ENCODE measurements at regions not wholly inside any gene's neighbourhood (a gene's known extent, or its start where the extent isn't known, plus 50 kb on each side); places are given as distances from the start of the nearest gene placed in this dataset.

- no peak for DNase-seq
Observed at GRCh38 chr13:89920461-89920860, 1427.0 kb upstream of the MIR17HG start.

DNA sequence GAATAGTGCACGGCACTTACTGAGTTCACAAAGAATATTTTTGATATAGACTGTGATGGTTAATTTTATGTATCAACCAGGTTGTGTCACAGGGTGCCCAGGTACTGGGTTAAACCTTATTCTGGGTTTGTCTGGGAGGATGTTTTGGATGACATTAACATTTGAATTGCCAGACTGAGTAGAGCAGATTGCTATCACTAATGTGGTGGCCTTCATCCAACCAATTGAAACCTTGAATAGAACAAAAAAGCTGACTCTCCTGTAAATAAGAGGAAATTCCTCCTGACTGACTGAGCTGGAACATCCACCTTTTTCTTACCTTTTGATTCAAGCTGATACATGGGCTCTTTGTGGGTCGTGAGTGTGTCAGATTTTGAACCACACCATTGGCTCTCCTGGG lies 1424.4 kb upstream of the MIR17HG start:
- no peak for DNase-seq

DNA sequence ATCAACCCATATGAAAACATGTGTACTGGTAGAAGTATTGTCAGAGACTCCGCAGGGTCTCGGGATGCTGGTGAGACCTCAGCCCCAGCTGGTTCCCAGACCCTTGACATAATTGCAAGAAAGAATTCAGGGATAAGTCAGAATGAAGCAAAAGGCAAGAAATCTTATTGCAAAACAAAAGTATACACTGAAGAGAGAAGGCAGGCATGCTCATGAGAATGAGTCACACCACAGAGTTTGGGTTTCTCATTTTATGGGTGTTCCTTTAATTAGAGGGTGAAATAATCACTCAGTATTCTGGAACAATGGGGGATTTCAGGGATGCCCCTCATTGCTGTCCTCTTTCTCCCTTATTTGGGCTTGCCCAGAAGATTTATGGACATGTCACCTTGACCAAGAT lies 1423.8 kb upstream of the MIR17HG start:
- DNase-seq = no peak

- DNase-seq = peak; percentile 31
Observed at GRCh38 chr13:89925107-89925506, 1422.4 kb upstream of the MIR17HG start.

- DNase-seq = no peak
Observed at GRCh38 chr13:89930861-89931260, 1416.6 kb upstream of the MIR17HG start.

DNA sequence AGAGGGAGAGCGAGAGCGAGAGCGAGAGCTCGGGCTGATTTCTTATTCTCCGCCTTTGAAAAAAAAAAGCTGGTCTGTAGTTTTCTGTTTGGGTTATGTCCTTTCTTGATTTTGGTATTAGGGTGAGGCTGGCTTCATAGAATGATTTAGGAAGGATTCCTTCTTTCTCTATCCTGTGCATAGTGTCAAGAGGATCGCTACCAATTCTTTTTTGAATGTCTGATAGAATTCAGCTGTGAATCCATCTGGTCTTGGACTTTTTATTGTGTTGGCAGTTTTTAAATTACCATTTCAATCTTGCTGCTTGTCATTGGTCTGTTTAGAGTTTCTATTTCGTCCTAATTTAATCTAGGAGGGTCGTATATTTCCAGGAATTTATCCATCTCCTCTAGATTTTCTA lies 1414.6 kb upstream of the MIR17HG start:
- no peak for DNase-seq

DNA sequence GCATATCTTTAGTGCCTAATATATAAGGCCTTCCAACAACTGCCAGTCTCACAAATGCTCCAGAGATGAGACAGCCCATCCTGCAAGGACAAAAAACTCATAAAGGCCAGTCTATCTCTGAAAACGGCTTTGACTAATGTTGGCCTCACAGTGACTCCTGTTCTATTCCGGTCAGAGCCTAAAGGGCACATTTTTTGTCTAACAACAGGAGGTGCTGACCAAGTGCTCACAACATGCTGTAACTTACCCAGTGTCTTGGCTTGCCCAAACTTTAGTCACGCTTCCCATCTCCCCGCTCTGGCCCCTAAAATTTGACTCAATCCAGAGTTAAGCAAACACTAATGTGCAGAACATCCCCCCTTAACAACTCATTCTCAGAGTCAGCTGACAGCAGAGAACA lies 1411.2 kb upstream of the MIR17HG start:
- DNase-seq = no peak

- DNase-seq = no peak
Observed at GRCh38 chr13:89937420-89937819, 1410.1 kb upstream of the MIR17HG start.

DNA sequence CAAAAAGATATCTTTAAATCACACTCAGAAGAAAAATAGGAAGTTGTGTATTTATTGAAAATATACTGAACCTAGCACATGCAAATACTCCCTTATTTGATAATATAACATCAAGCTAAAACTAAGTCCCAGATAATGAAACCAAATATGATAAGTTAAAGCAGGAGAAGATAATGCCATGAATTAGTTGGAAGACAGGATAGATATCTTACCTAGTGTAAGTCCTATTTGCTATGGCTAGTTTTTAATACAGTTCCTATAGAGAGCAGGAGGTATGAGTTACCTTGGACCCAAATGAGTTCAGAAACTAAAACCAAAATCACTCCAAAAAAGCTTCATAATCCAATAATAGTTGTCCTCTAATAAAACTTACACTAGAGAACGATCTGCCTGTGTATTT lies 1407.1 kb upstream of the MIR17HG start:
- no peak for DNase-seq

- no peak for DNase-seq
Observed at GRCh38 chr13:89943139-89943538, 1404.3 kb upstream of the MIR17HG start.

DNA sequence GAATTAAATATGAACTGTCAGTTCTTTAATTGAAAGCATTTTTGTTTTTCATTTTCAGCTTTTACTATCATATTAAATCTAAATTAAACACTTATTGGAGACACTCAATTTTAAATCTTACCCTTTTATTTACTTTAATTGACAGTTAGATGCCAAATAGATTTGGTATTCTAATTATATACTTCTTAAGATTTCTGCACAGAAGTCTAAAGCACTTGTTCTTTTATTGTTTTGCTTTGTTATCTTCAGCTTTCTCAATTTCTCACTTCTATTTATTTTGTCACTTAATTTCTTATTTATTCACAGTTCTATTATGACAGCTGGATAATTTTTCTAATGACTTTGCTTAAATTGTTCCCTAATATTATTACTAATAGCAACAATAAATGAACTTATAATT lies 1397.3 kb upstream of the MIR17HG start:
- DNase-seq = no peak

GRCh38 chr13:89951341-89951740 lies 1396.1 kb upstream of the MIR17HG start:
- no peak for DNase-seq

GRCh38 chr13:89953581-89953980 lies 1393.9 kb upstream of the MIR17HG start:
- DNase-seq = no peak

GRCh38 chr13:89955773-89956172 lies 1391.7 kb upstream of the MIR17HG start:
- DNase-seq = no peak

DNA sequence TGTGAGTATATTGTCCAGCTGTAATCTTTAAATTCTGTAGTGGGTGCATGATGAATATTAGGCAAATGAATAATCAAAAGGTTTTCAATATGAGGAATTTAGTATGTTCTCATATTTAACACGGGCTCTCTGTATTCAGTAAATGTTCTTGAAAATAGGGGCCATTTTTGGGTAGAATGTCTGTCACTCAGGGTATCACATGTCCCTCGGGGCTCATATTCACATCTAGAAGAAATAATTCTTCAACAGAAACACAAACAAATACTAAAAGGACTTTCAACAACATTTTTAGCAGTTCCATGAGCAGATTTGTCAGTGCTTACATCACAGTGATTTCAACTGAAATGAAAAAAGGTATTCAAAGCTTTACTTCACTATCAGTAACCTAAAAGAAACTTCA lies 1388.4 kb upstream of the MIR17HG start:
- DNase-seq = no peak

DNA sequence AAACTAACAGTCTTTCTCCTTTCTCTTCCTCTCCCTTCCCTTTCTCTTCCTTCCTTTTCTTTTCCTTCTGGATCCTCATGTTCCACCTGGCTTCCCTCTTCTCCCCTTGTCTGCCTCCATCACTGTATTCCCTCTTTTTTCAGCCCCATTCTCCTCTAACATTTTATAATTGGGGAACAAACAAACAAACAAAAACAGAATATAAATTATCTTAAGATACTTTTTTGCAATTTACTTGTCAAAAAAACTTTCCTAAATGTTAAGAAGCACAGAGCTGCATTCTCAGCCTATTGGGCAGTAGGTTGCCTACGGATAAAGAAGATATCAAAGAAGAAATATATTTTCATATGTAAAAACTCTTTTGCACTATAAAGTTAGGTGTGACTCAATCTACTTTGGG lies 1382.2 kb upstream of the MIR17HG start:
- no peak for DNase-seq

GRCh38 chr13:89966524-89966923 lies 1381.0 kb upstream of the MIR17HG start:
- DNase-seq = no peak

GRCh38 chr13:89967701-89968100 lies 1379.8 kb upstream of the MIR17HG start:
- no peak for DNase-seq

DNA sequence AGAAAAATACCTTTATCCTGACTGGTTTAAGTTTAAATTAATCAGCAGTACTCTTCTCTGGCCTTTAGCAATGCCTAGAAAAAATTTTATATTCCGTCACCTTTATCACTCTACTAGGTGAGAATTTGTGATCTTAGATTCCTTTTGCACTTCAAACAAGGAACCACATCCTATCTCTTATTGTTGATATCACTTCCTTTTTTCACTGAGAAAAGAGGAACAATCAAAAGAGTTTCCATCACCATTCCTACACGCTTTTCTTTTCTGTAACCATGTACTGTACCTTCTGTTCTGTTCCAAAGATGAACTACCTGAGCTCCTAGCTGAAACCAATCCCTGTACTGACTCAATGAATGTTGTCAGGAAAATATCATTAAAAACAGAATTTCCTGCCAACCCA lies 1379.0 kb upstream of the MIR17HG start:
- no peak for DNase-seq

DNA sequence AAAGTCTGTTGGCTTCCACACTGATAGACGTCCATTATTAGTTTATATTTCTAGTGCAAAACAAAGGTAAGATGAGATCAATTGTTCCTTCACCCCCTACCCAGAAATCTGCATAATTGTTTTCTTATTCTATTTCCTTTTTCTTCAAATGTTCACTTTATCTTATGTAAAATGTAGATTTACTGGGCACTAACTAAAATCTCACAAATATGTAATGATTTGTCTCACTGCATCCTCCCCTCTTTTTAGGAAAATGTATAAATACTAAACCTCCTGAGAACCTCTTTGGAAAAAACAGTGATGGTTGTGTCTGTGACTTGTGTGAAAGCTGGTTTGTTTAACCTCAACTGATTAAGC lies 1377.2 kb upstream of the MIR17HG start:
- no peak for DNase-seq

DNA sequence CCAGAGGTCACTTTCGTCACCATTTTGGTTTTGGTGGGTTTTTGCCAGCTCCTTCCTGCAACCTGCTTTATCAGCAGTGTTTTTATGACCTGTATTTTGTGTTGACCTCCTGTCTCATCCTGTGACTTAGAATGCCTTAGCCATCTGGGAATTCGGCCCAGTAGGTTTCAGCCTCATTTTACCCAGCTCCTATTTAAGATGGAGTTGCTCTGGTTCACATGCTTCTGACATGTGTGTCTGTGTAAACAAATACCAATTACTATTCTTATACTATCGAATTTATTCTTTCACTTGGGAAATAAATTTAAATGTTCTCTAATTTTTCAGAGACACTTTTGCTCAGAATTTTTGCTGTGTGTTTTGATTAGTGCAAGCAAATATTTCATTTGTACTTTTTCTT lies 1370.3 kb upstream of the MIR17HG start:
- no peak for DNase-seq

DNA sequence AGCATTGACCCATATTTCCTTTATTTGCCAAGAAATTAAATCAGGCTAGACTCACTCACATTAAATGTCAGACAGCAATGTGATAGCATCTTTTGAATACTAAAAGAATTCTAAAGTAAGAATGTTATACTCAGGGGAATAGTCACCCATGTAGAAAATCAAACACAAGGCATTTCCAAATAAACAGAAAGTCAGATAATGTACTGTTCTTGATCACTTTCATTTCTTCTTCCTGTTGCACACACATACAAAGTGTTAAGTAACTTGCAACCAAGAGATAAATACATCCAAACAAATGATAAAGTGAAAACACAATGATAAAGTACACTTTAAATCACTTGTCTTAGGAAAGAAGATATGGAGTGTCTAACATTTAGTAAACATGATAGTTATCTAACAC lies 1366.6 kb upstream of the MIR17HG start:
- DNase-seq = no peak

DNA sequence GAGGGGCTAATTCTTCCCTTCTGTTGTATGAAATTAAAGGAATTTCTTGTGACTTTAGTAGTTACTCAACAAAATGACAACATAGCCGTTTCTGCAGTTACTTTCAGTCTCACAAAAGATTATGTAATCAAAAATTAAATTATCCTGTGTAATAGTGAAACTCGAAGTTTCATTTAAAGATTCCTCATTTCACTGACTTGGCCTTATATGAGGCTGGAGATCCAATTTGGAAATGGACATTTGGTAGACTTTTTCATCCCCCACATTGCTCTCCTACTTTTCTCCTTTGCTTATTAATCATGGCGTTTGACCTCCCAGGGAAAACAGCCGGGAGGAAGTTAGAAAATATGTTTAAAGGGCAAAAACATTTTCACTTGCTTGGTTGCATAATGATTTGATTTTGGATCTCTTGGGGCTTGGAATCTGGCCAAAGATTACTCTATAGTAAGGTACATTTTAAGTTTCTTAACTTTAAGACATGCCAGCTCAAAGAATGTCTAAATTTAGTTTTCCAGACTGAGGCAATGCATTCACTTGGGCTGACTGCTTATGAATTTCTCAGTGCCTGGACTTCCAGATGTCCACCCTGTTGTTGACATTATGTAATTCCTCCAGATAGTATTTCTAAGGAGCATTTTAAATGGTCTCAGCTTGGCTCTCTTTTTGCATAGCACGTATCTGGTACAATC lies 1364.9 kb upstream of the MIR17HG start:
- DNase-seq = no peak

DNA sequence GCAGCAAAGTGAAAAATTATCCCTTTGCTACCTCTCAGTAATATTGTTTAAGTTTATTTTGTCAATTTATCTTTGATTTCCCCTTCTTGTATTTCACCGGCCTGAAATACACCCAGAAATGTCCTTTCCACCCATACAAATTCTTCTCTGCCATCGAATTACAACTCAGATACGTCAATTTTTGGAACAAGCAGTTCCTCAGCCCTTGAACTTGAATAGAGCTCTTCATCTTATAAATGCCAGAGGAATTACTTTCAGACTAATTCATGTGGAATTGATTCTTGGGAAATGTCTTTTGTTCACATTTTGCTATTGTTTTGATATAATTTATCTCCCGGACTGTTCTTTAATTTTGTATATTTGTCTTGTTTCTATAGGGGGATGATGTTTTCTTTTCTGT lies 1359.3 kb upstream of the MIR17HG start:
- DNase-seq = no peak

DNA sequence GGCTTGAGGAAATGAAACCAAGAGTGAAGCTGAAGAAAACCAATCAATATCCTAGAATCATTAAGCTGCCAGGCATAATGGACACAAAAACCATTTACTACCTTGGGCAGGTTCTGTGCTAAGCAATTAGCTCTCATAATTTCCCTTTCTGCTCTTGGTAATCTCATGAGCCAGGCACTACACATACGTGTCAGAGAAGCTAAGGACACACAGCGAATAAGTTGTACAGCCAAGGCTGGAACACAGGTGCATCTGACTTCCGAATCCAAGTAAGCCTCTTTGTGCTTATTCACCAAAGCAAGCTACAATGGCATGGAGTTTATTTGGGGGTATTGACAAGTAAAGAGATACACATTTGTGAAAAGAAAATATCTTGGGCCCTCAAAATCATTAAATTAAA lies 1343.9 kb upstream of the MIR17HG start:
- no peak for DNase-seq
